Type B pancreatic cell (in vitro differentiated cells): ENCODE measurements at regions not wholly inside any gene's neighbourhood (a gene's known extent, or its start where the extent isn't known, plus 50 kb on each side); places are given as distances from the start of the nearest gene placed in this dataset.

Source experiments
- DNase-seq: peaks from one replicate; pipeline ENCODE4 v3.0.0; 2021; ENCODE audit warnings: mixed read lengths; ENCODE audit not compliant: unreplicated experiment; ENCODE audit errors: extremely low spot score
- H3K27ac Mint-ChIP-seq: 2 replicates; pipeline ENCODE4 v1.8.0; 2021; ENCODE audit warnings: mild to moderate bottlenecking, mixed read lengths
- H3K27me3 Mint-ChIP-seq: 2 replicates; pipeline ENCODE4 v1.8.0; 2021; ENCODE audit warnings: mixed read lengths
- H3K36me3 Mint-ChIP-seq: 2 replicates; pipeline ENCODE4 v1.8.0; 2021; ENCODE audit warnings: mixed read lengths
- H3K4me1 Mint-ChIP-seq: one replicate; pipeline ENCODE4 v1.8.0; 2021; ENCODE audit warnings: mixed read lengths; ENCODE audit not compliant: unreplicated experiment
- H3K4me3 Mint-ChIP-seq: 2 replicates; pipeline ENCODE4 v1.8.0; 2021; ENCODE audit warnings: mild to moderate bottlenecking, mixed read lengths
- H3K9me3 Mint-ChIP-seq: 2 replicates; pipeline ENCODE4 v1.8.0; 2021; ENCODE audit warnings: mixed read lengths
- CTCF ChIP-seq: fragments of 200-600 bp; sonication (generic); conservative IDR thresholded peaks from 2 replicates; pipeline ENCODE4 v1.5.0; 2021; ENCODE audit warnings: antibody characterized with exemption, mild to moderate bottlenecking

GRCh38 chr13:50205581-50205980 is 190.3 kb downstream of the KCNRG start:
- no peaks in the 10 kb centered on the region for H3K36me3 Mint-ChIP-seq
- peaks cover 38% of the 10 kb centered on the region for H3K4me1 Mint-ChIP-seq
- no peak overlapping the region for H3K27ac Mint-ChIP-seq
- no peak for DNase-seq
- no peaks in the 10 kb centered on the region for H3K27me3 Mint-ChIP-seq
- H3K9me3 Mint-ChIP-seq = peaks cover 5% of the 10 kb centered on the region
- TF ChIP-seq CTCF = no peak
- no peak overlapping the region for H3K4me3 Mint-ChIP-seq

GRCh38 chr13:50208826-50209335 is 193.6 kb downstream of the KCNRG start:
- Mint-ChIP-seq H3K27ac (peak overlapping the region; percentile 52), H3K27me3 (no peaks in the 10 kb centered on the region)

GRCh38 chr13:50209631-50210030 is 194.4 kb downstream of the KCNRG start:
- no peaks in the 10 kb centered on the region for H3K36me3 Mint-ChIP-seq
- no peak for TF ChIP-seq CTCF
- H3K4me1 Mint-ChIP-seq = peaks cover 14% of the 10 kb centered on the region
- H3K4me3 Mint-ChIP-seq = no peak overlapping the region
- H3K9me3 Mint-ChIP-seq = peaks cover 6% of the 10 kb centered on the region
- H3K27me3 Mint-ChIP-seq = no peaks in the 10 kb centered on the region
- H3K27ac Mint-ChIP-seq = no peak overlapping the region
- DNase-seq = no peak

More at GRCh38 chr13:50208826-50209335, 193.6 kb downstream of the KCNRG start:
- H3K9me3 Mint-ChIP-seq = peaks cover 6% of the 10 kb centered on the region
- no peaks in the 10 kb centered on the region for H3K36me3 Mint-ChIP-seq
- TF ChIP-seq CTCF = no peak
- H3K4me1 Mint-ChIP-seq = peaks cover 19% of the 10 kb centered on the region
- H3K4me3 Mint-ChIP-seq = peak overlapping the region; percentile 18
- no peak for DNase-seq

- Mint-ChIP-seq H3K27ac (no peak overlapping the region), H3K4me1 (peaks cover 10% of the 10 kb centered on the region), H3K27me3 (no peaks in the 10 kb centered on the region), H3K4me3 (no peak overlapping the region), H3K36me3 (no peaks in the 10 kb centered on the region), H3K9me3 (peaks cover 14% of the 10 kb centered on the region)
- DNase-seq = no peak
- TF ChIP-seq CTCF = no peak
These were observed 198.3 kb downstream of the KCNRG start for GRCh38 chr13:50213526-50213925.

- DNase-seq = no peak
- Mint-ChIP-seq H3K4me1 (peaks cover 2% of the 10 kb centered on the region), H3K4me3 (no peak overlapping the region), H3K27ac (no peak overlapping the region), H3K27me3 (no peaks in the 10 kb centered on the region), H3K36me3 (no peaks in the 10 kb centered on the region), H3K9me3 (peaks cover 14% of the 10 kb centered on the region)
- TF ChIP-seq CTCF = no peak
These were observed 199.3 kb downstream of the KCNRG start for GRCh38 chr13:50214514-50214913.

- no peak overlapping the region for H3K4me3 Mint-ChIP-seq
- H3K4me1 Mint-ChIP-seq = no peaks in the 10 kb centered on the region
- H3K36me3 Mint-ChIP-seq = no peaks in the 10 kb centered on the region
- H3K27ac Mint-ChIP-seq = no peak overlapping the region
- H3K27me3 Mint-ChIP-seq = no peaks in the 10 kb centered on the region
- peaks cover 14% of the 10 kb centered on the region for H3K9me3 Mint-ChIP-seq
- DNase-seq = no peak
- no peak for TF ChIP-seq CTCF
These were observed 200.2 kb downstream of the KCNRG start for GRCh38 chr13:50215399-50215798.
